Endothelial cell of umbilical vein (primary cell): ENCODE measurements at regions not wholly inside any gene's neighbourhood (a gene's known extent, or its start where the extent isn't known, plus 50 kb on each side); places are given as distances from the start of the nearest gene placed in this dataset.

Experiments
- BruUV-seq: library from RNA; stranded (reverse); fragments of 400-500 nt; replicated peaks from 2 replicates; lab custom pipeline; 2021; lab: Mats Ljungman, UMichigan
- CTCF ChIA-PET: fragments of 300-600, 350-600 bp; sonication (Branson Sonifier 250); formaldehyde crosslinking; loops from one replicate; lab custom pipeline; 2021; ENCODE audit warnings: antibody characterized with exemption, inconsistent platforms; lab: Charles Lee
- POLR2A ChIA-PET: fragments of 300-600, 350-600 bp; sonication (Branson Sonifier 250); formaldehyde crosslinking; loops from one replicate; lab custom pipeline; 2021; ENCODE audit warnings: antibody characterized with exemption, inconsistent platforms; lab: Charles Lee
- DNase-seq: peaks from one replicate; pipeline ENCODE4 v3.0.0-alpha.2; 2011; ENCODE audit warnings: low read depth, low spot score
- FAIRE-seq: peaks from 2 replicates; lab custom pipeline; 2011; peaks lifted over from hg19 to GRCh38; lab: Jason Lieb, UNC
- H2AFZ ChIP-seq: 2 replicates; pipeline ENCODE4 v1.6.0; 2012; ENCODE audit warnings: low read depth, low read length, control low read depth, inconsistent platforms
- H3K27ac ChIP-seq: 2 replicates; pipeline ENCODE4 v1.5.1; 2011; ENCODE audit warnings: low read depth, mild to moderate bottlenecking, control low read depth, low read length, moderate library complexity; ENCODE audit not compliant: insufficient read depth
- H3K27me3 ChIP-seq, 2 experiments: 2 replicates each; pipeline versions ENCODE4 v1.6.0 to v1.6.1; 2011; ENCODE audit warnings: low read length in 2 of 2, mixed read lengths in 1 of 2; ENCODE audit not compliant: control insufficient read depth in 2 of 2, insufficient read depth in 2 of 2
- H3K36me3 ChIP-seq, 2 experiments: 2 replicates in 1 of 2; 3 replicates in 1 of 2; pipeline ENCODE4 v1.5.1; 2011; ENCODE audit warnings: low read length in 2 of 2, mild to moderate bottlenecking in 1 of 2, moderate library complexity in 1 of 2; ENCODE audit not compliant: control insufficient read depth in 2 of 2, insufficient read depth in 2 of 2; ENCODE audit errors: extremely low read depth in 1 of 2
- H3K4me1 ChIP-seq: 3 replicates; pipeline ENCODE4 v1.5.1; 2011; ENCODE audit warnings: mild to moderate bottlenecking, low read length; ENCODE audit not compliant: control insufficient read depth, insufficient read depth; ENCODE audit errors: extremely low read depth
- H3K4me2 ChIP-seq: 2 replicates; pipeline ENCODE4 v1.6.1; 2011; ENCODE audit warnings: low read length, control low read depth, mixed read lengths; ENCODE audit not compliant: insufficient read depth
- H3K4me3 ChIP-seq, 3 experiments: fragments of 200-600 bp in 1 of 3; sonication (generic), shearing (Covaris generic) in 1 of 3; replicated peaks in 1 of 3; 2 replicates each; pipeline ENCODE4 v1.5.1; 2011 to 2016; ENCODE audit warnings: control low read depth in 3 of 3, low read length in 3 of 3, mild to moderate bottlenecking in 2 of 3, inconsistent platforms in 1 of 3, low read depth in 1 of 3, moderate library complexity in 1 of 3; ENCODE audit not compliant: insufficient read depth in 1 of 3
- H3K79me2 ChIP-seq: 2 replicates; pipeline ENCODE4 v1.6.0; 2012; ENCODE audit warnings: low read length, inconsistent platforms; ENCODE audit not compliant: control insufficient read depth, insufficient read depth
- H3K9ac ChIP-seq: replicated peaks from 2 replicates; pipeline ENCODE3; 2011; ENCODE audit warnings: low read length, control low read depth; ENCODE audit not compliant: insufficient read depth; ENCODE audit errors: extremely low read depth
- H3K9me1 ChIP-seq: replicated peaks from 3 replicates; pipeline ENCODE4 v1.6.0; 2011; ENCODE audit warnings: mild to moderate bottlenecking, low read length; ENCODE audit not compliant: control insufficient read depth, insufficient read depth; ENCODE audit errors: extremely low read depth
- H3K9me3 ChIP-seq: replicated peaks from 2 replicates; pipeline ENCODE4 v1.5.1; 2012; ENCODE audit warnings: low read length, inconsistent platforms; ENCODE audit not compliant: control insufficient read depth, insufficient read depth
- H4K20me1 ChIP-seq: replicated peaks from 2 replicates; pipeline ENCODE3; 2011; ENCODE audit warnings: mild to moderate bottlenecking, low read length; ENCODE audit not compliant: control insufficient read depth, insufficient read depth; ENCODE audit errors: extremely low read depth
- EZH2 ChIP-seq: IDR thresholded peaks from 2 replicates; pipeline ENCODE4 v1.6.1; 2012; ENCODE audit warnings: borderline replicate concordance, low read depth, mild to moderate bottlenecking, moderate library complexity, low read length, inconsistent platforms; ENCODE audit not compliant: severe bottlenecking
- FOS ChIP-seq: IDR thresholded peaks from 2 replicates; pipeline ENCODE4 v1.6.1; 2011; ENCODE audit warnings: mild to moderate bottlenecking, low read length, moderate library complexity, borderline replicate concordance; ENCODE audit not compliant: insufficient read depth
- GATA2 ChIP-seq: IDR thresholded peaks from 2 replicates; pipeline ENCODE4 v1.7.0; 2011; ENCODE audit warnings: low read depth, mild to moderate bottlenecking, moderate library complexity, mixed read lengths, low read length; ENCODE audit not compliant: insufficient read length, insufficient read depth
- JUN ChIP-seq: IDR thresholded peaks from 2 replicates; pipeline ENCODE4 v1.6.1; 2011; ENCODE audit warnings: borderline replicate concordance, low read depth; ENCODE audit not compliant: insufficient read length, insufficient read depth
- MAX ChIP-seq: IDR thresholded peaks from 2 replicates; pipeline ENCODE4 v1.6.1; 2011; ENCODE audit not compliant: insufficient read depth, insufficient read length
- MYC ChIP-seq: IDR thresholded peaks from one replicate; pipeline ENCODE4 v1.6.1; 2011; ENCODE audit warnings: mild to moderate bottlenecking, low read depth, low read length
- dilution Hi-C: fragments of 300-500 bp; cut with MboI; formaldehyde crosslinking; loops from one replicate; pipeline ENCODE4 v1.15.0; 2019; ENCODE audit warnings: low sequenced_read_pairs; ENCODE audit not compliant: extremely low pct_ligation_motif_present
- intact Hi-C: fragments of 100-400 bp; cut with micrococcal nuclease; formaldehyde crosslinking; loops from one replicate; pipeline ENCODE4 v1.10.0; 2022
- TF ChIP-seq, protein P1 (sequence below), 2 donors: IDR thresholded peaks; 1 replicate in 1 of 2; 2 replicates in 1 of 2; pipeline ENCODE4 v1.5.1; 2011; ENCODE audit warnings: low read length in 2 of 2, mild to moderate bottlenecking in 2 of 2, moderate library complexity in 2 of 2, control low read depth in 1 of 2, inconsistent platforms in 1 of 2, low read depth in 1 of 2; ENCODE audit not compliant: insufficient read depth in 1 of 2; ENCODE audit errors: extremely low read depth in 1 of 2

DNA sequence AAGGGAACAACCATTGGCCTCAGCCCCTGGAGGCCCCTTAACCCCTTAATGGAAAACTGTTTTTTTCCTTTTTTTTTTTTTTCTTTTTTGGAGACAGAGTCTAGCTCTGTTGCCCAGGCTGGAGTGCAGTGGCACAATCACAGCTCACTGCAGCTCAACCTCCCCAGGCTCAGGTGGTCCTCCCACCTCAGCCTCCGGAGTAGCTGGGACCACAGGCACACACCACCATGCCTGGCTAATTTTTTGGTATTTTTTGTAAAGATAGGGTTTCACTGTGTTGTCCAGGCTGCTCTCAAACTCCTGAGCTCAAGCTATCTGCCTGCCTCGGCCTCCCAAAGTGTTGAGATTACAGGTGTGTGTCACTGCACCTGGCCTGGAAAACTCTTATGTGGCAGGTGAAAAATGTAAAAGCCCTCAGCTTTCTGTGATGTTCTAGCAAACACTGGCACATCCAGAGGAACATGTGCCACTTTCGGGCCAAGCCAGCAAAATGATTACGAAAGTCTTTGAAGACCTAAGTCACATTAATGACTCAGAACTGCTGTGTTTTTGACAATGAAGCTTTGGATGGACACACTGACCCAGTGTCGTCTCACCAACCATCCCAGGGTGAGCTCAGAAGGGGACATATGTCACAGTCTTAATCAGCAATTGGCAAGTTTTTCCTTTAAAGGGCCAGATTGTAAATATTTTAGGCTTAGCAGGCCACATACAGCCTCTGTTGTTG, 189.3 kb upstream of the TPM1 start:
- intact Hi-C loops, result no loop called here
- no peak for FAIRE-seq
- no peak overlapping the region for H2AFZ ChIP-seq
- dilution Hi-C loops, result no loop called here
- no peaks in the 10 kb centered on the region for H3K9me1 ChIP-seq
- BruUV-seq, result no TSS peak
- no peaks in the 10 kb centered on the region for H3K27me3 ChIP-seq
- TF ChIP-seq GATA2 (no peak), MYC (no peak), JUN (no peak), MAX (no peak), FOS (no peak), EZH2 (no peak)
- TF ChIP-seq, protein P1, sequence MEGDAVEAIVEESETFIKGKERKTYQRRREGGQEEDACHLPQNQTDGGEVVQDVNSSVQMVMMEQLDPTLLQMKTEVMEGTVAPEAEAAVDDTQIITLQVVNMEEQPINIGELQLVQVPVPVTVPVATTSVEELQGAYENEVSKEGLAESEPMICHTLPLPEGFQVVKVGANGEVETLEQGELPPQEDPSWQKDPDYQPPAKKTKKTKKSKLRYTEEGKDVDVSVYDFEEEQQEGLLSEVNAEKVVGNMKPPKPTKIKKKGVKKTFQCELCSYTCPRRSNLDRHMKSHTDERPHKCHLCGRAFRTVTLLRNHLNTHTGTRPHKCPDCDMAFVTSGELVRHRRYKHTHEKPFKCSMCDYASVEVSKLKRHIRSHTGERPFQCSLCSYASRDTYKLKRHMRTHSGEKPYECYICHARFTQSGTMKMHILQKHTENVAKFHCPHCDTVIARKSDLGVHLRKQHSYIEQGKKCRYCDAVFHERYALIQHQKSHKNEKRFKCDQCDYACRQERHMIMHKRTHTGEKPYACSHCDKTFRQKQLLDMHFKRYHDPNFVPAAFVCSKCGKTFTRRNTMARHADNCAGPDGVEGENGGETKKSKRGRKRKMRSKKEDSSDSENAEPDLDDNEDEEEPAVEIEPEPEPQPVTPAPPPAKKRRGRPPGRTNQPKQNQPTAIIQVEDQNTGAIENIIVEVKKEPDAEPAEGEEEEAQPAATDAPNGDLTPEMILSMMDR (IDR thresholded peaks at IDR 0.05; ENCODE audit: extremely low read depth in 1 of 2, insufficient read depth in 1 of 2, low read depth in 1 of 2, low read length in 2 of 2), result no peak
- no peak overlapping the region for H3K4me3 ChIP-seq
- no peak for DNase-seq
- peaks cover 24% of the 10 kb centered on the region for H3K4me1 ChIP-seq
- H3K4me2 ChIP-seq, result no peak overlapping the region
- no peaks in the 10 kb centered on the region for H3K9me3 ChIP-seq
- no peak overlapping the region for H3K27ac ChIP-seq
- no peak overlapping the region for H3K9ac ChIP-seq
- ChIA-PET CTCF (interaction anchor here (0.6 to 1.6 kb wide), 4 partner anchors 8 to 195 kb away, joined by 3 to 5 read pairs (median 4); no protein-coding TSS in a partner anchor), POLR2A (no interaction called here)
- no peaks in the 10 kb centered on the region for H3K79me2 ChIP-seq
- no peaks in the 10 kb centered on the region for H4K20me1 ChIP-seq
- H3K36me3 ChIP-seq, result no peaks in the 10 kb centered on the region
